ENCODE measurements at regions not wholly inside any gene's neighbourhood (a gene's known extent, or its start where the extent isn't known, plus 50 kb on each side); places are given as distances from the start of the nearest gene placed in this dataset.
"Not testable (repeated sequence)": the region's sequence is repeated elsewhere in the genome, so short reads cannot be mapped to it uniquely, and the experiment has no call there.

DNA sequence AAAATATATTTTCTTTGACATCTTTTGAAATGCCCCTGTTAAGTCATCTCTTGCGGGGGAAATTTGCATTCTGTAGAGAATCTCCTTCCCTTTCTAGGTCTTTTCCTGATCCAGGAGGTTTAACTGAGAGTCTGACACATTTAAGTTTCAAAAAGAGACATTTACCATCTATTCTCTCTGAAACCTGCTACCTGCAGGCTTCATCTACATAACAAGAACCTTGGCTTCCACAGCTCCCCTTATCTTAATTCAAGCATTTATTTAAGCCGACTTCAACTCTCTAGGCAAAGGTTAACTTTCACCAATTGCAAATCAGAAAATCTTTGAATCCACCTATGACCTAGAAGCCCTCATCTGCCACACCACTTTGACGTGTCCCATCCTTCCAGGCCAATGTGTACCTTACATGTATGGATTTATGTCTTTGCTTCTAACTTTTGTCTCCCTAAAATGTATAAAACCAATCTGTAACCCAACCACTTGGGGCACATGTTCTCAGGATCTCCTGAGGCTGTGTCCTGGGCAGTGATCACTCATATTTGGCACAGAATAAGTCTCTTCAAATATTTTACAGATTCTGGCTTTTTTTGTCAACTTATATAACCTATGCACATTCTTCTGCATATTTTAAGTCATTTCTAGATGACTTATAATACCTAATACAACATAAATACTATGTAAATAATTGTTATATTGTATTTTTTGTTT, 666.7 kb downstream of the UTRN start:
- no peak overlapping the region for H3K4me3 ChIP-seq (ENCODE audit: extremely low read depth, insufficient read depth, low read length, poor library complexity, severe bottlenecking)
- WGBS, 2 experiments (ENCODE audit: insufficient coverage in 2 of 2), result 31 to 42% methylated on average over 2 of the region's 3 CpGs
- H3K36me3 ChIP-seq (ENCODE audit: control insufficient read depth, insufficient read depth, low read length), result no peaks in the 10 kb centered on the region
- H3K27ac ChIP-seq (ENCODE audit: low read depth, low read length, severe bottlenecking), result no peak overlapping the region
- H3K9me3 ChIP-seq (ENCODE audit: control insufficient read depth, low read length), result no peaks in the 10 kb centered on the region
- peaks cover 15% of the 10 kb centered on the region for H3K4me1 ChIP-seq (ENCODE audit: control insufficient read depth, insufficient read depth, low read length, poor library complexity, severe bottlenecking)

DNA sequence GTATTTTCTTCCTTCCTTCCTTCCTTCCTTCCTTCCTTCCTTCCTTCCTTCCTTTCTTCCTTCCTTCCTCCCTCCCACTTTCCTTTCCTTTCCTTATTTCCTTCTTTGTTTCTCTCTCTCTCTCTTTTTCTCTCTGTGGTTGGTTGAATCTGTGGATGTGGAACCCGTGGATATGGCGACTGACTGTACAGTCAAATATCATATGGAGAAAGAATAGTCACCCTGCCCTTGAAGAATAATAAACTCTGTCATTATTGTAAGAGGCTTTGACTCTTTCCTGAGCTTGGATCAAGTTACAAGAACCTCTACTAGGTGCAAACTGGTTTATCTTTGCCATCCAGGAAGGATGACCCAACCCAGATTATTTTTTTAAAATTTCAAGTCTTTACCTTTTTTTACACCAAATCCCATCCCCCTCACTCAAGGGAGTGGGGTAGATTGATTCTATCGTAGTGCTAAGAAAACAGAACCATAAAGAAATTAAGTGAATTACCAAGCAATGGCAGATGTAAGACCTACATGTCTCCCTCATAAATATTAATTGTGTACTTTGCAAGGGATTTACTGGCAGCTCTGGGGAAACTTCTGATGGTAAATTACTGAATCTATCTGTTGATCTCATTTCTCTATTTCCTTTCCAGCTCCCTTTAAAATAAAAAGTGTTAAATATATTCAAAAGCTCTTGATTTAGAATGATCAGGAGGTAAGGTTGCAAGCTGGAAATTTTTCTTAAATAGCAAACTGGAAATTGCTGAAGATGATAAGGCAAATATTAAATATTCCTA, 667.5 kb downstream of the UTRN start:
- Histone ChIP-seq H3K9me3 (ENCODE audit: control insufficient read depth, low read length) (no peaks in the 10 kb centered on the region), H3K4me1 (ENCODE audit: control insufficient read depth, insufficient read depth, low read length, poor library complexity, severe bottlenecking) (peaks cover 15% of the 10 kb centered on the region), H3K36me3 (ENCODE audit: control insufficient read depth, insufficient read depth, low read length) (no peaks in the 10 kb centered on the region), H3K4me3 (ENCODE audit: extremely low read depth, insufficient read depth, low read length, poor library complexity, severe bottlenecking) (no peak overlapping the region), H3K27ac (ENCODE audit: low read depth, low read length, severe bottlenecking) (no peak overlapping the region)
- no CpG with 5 or more reads among the region's 3 CpGs for WGBS, 2 experiments (ENCODE audit: insufficient coverage in 2 of 2)

DNA sequence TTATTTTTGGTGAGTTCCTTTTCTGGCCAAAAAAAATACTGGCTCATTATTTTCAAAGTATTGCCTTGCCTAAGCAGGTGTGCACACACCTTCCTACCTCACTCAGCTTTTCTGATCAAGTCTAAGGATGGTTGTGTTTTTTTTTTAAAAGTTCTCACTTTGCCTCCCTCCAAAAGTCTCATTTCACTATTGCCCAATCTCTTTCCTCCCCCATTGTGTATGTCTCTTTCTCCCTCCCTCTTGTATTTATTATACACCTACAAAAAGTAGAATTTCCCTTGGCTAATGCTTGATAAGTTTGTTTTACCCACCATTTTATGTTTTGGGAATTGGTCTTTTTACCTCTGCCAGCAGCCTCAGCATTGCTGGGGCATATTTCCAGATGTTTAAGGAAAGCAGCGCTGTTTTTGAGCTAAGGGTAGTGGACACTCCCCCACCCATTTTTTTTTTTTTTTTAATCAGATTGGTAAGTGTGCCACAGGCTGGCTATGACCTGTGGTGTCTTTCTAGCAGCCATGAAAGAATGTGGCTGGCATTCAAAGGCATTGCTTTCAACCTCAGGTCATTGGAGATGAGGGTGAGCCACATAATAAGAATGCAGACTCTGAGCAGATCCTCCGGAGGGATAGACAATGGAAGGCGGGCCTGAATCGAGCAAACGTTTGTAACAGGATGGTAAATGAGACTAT, 668.6 kb downstream of the UTRN start:
- Histone ChIP-seq H3K4me1 (ENCODE audit: control insufficient read depth, insufficient read depth, low read length, poor library complexity, severe bottlenecking) (peaks cover 15% of the 10 kb centered on the region), H3K27ac (ENCODE audit: low read depth, low read length, severe bottlenecking) (no peak overlapping the region), H3K36me3 (ENCODE audit: control insufficient read depth, insufficient read depth, low read length) (no peaks in the 10 kb centered on the region), H3K4me3 (ENCODE audit: extremely low read depth, insufficient read depth, low read length, poor library complexity, severe bottlenecking) (no peak overlapping the region), H3K9me3 (ENCODE audit: control insufficient read depth, low read length) (no peaks in the 10 kb centered on the region)
- 33 to 52% methylated on average over 1 to 4 of the region's 5 CpGs for WGBS, 2 experiments (ENCODE audit: insufficient coverage in 2 of 2)

- Histone ChIP-seq H3K36me3 (ENCODE audit: control insufficient read depth, insufficient read depth, low read length) (no peaks in the 10 kb centered on the region), H3K27ac (ENCODE audit: low read depth, low read length, severe bottlenecking) (no peak overlapping the region), H3K4me3 (ENCODE audit: extremely low read depth, insufficient read depth, low read length, poor library complexity, severe bottlenecking) (no peak overlapping the region), H3K9me3 (ENCODE audit: control insufficient read depth, low read length) (no peaks in the 10 kb centered on the region), H3K4me1 (ENCODE audit: control insufficient read depth, insufficient read depth, low read length, poor library complexity, severe bottlenecking) (peaks cover 15% of the 10 kb centered on the region)
- 89 to 100% methylated on average over 2 of the region's 3 CpGs for WGBS, 2 experiments (ENCODE audit: insufficient coverage in 2 of 2)
Measured at GRCh38 chr6:144954241-144954556, 669.1 kb downstream of the UTRN start.

GRCh38 chr6:144955392-144955791, 670.3 kb downstream of the UTRN start:
- 75 to 100% methylated on average over 1 of the region's 2 CpGs for WGBS, 2 experiments (ENCODE audit: insufficient coverage in 2 of 2)
- no peak overlapping the region for H3K27ac ChIP-seq (ENCODE audit: low read depth, low read length, severe bottlenecking)
- no peaks in the 10 kb centered on the region for H3K36me3 ChIP-seq (ENCODE audit: control insufficient read depth, insufficient read depth, low read length)
- H3K9me3 ChIP-seq (ENCODE audit: control insufficient read depth, low read length), result no peaks in the 10 kb centered on the region
- H3K4me1 ChIP-seq (ENCODE audit: control insufficient read depth, insufficient read depth, low read length, poor library complexity, severe bottlenecking), result peaks cover 15% of the 10 kb centered on the region
- no peak overlapping the region for H3K4me3 ChIP-seq (ENCODE audit: extremely low read depth, insufficient read depth, low read length, poor library complexity, severe bottlenecking)

DNA sequence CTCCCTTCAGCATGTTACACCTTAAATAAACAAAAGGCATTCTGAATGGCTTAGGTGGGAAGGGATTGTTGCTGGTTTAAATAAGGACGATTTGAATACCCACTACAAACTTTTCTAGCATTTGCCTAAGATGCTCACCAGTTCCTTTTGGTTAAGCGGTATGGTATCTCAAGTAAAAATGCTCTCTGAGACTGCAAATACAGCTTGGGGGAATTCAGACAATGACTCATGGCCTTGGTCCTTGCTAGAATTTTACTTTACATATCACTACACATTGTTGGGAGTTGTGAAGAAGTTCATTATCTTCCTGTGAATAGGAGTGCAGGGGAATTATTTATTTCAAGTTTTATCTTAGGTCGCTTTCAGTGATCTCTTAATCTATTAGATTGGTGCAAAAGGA, 670.7 kb downstream of the UTRN start:
- no peaks in the 10 kb centered on the region for H3K9me3 ChIP-seq (ENCODE audit: control insufficient read depth, low read length)
- peaks cover 15% of the 10 kb centered on the region for H3K4me1 ChIP-seq (ENCODE audit: control insufficient read depth, insufficient read depth, low read length, poor library complexity, severe bottlenecking)
- no peaks in the 10 kb centered on the region for H3K36me3 ChIP-seq (ENCODE audit: control insufficient read depth, insufficient read depth, low read length)
- no peak overlapping the region for H3K4me3 ChIP-seq (ENCODE audit: extremely low read depth, insufficient read depth, low read length, poor library complexity, severe bottlenecking)
- WGBS, 2 experiments (ENCODE audit: insufficient coverage in 2 of 2), result no CpG with 5 or more reads among the region's 3 CpGs
- H3K27ac ChIP-seq (ENCODE audit: low read depth, low read length, severe bottlenecking), result peak overlapping the region; percentile 13

DNA sequence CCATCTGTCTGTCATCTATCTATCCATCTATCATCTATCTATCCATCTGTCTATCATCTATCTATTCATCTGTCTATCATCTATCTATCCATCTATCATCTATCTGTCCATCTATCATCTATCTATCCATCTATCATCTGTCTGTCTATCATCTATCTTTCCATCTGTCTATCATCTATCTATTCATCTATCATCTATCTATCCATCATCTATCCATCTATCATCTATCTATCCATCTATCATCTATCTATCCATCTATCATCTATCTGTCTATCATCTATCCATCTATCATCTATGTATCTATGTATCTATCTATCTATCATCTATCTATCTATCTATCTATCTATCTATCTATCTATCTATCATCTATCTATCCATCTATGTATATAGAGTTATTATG, 671.6 kb downstream of the UTRN start:
- peaks cover 15% of the 10 kb centered on the region for H3K4me1 ChIP-seq (ENCODE audit: control insufficient read depth, insufficient read depth, low read length, poor library complexity, severe bottlenecking)
- not testable (repeated sequence) for H3K27ac ChIP-seq (ENCODE audit: low read depth, low read length, severe bottlenecking); H3K36me3 ChIP-seq (ENCODE audit: control insufficient read depth, insufficient read depth, low read length); H3K9me3 ChIP-seq (ENCODE audit: control insufficient read depth, low read length); H3K4me3 ChIP-seq (ENCODE audit: extremely low read depth, insufficient read depth, low read length, poor library complexity, severe bottlenecking)

GRCh38 chr6:144957236-144957937, 672.3 kb downstream of the UTRN start:
- 100% methylated on average over 1 of the region's 1 CpG for WGBS, 2 experiments (ENCODE audit: insufficient coverage in 2 of 2)
- Histone ChIP-seq H3K4me3 (ENCODE audit: extremely low read depth, insufficient read depth, low read length, poor library complexity, severe bottlenecking) (no peak overlapping the region), H3K4me1 (ENCODE audit: control insufficient read depth, insufficient read depth, low read length, poor library complexity, severe bottlenecking) (peaks cover 15% of the 10 kb centered on the region), H3K27ac (ENCODE audit: low read depth, low read length, severe bottlenecking) (no peak overlapping the region), H3K9me3 (ENCODE audit: control insufficient read depth, low read length) (no peaks in the 10 kb centered on the region), H3K36me3 (ENCODE audit: control insufficient read depth, insufficient read depth, low read length) (no peaks in the 10 kb centered on the region)

GRCh38 chr6:144969154-144969553, 684.0 kb downstream of the UTRN start:
- no peak overlapping the region for H3K27ac ChIP-seq (ENCODE audit: low read depth, low read length, severe bottlenecking)
- WGBS, 2 experiments (ENCODE audit: insufficient coverage in 2 of 2), result 67% methylated on average over 1 of the region's 3 CpGs; no CpG with 5 or more reads in 1 of the 2 experiments

GRCh38 chr6:144969602-144970272, 684.6 kb downstream of the UTRN start:
- H3K4me3 ChIP-seq (ENCODE audit: extremely low read depth, insufficient read depth, low read length, poor library complexity, severe bottlenecking), result no peak overlapping the region
- no peak overlapping the region for H3K27ac ChIP-seq (ENCODE audit: low read depth, low read length, severe bottlenecking)
- H3K36me3 ChIP-seq (ENCODE audit: control insufficient read depth, insufficient read depth, low read length), result no peaks in the 10 kb centered on the region
- H3K4me1 ChIP-seq (ENCODE audit: control insufficient read depth, insufficient read depth, low read length, poor library complexity, severe bottlenecking), result no peaks in the 10 kb centered on the region
- 74 to 82% methylated on average over 3 to 5 of the region's 6 CpGs for WGBS, 2 experiments (ENCODE audit: insufficient coverage in 2 of 2)
- H3K9me3 ChIP-seq (ENCODE audit: control insufficient read depth, low read length), result peaks cover 5% of the 10 kb centered on the region

More at GRCh38 chr6:144969154-144969553, 684.0 kb downstream of the UTRN start:
- Histone ChIP-seq H3K36me3 (ENCODE audit: control insufficient read depth, insufficient read depth, low read length) (no peaks in the 10 kb centered on the region), H3K4me3 (ENCODE audit: extremely low read depth, insufficient read depth, low read length, poor library complexity, severe bottlenecking) (no peak overlapping the region), H3K9me3 (ENCODE audit: control insufficient read depth, low read length) (peaks cover 5% of the 10 kb centered on the region), H3K4me1 (ENCODE audit: control insufficient read depth, insufficient read depth, low read length, poor library complexity, severe bottlenecking) (no peaks in the 10 kb centered on the region)
